ENCODE measurements at regions not wholly inside any gene's neighbourhood (a gene's known extent, or its start where the extent isn't known, plus 50 kb on each side); places are given as distances from the start of the nearest gene placed in this dataset.
"Not testable (repeated sequence)": the region's sequence is repeated elsewhere in the genome, so short reads cannot be mapped to it uniquely, and the experiment has no call there.

- peak; percentile 55 for TF ChIP-seq EZH2 (IDR thresholded peaks at IDR 0.05; ENCODE audit: low read depth, unreplicated experiment)
- H3K27ac Mint-ChIP-seq; H3F3A ChIP-seq (replicated peaks; ENCODE audit: low read depth); H3K9me3 Mint-ChIP-seq; H4K20me1 ChIP-seq (replicated peaks; ENCODE audit: insufficient read depth); H3K4me3 Mint-ChIP-seq; H3K27ac ChIP-seq (ENCODE audit: low read depth); H3K27me3 Mint-ChIP-seq (ENCODE audit: insufficient read depth, low read depth, poor library complexity); H3K9me2 ChIP-seq (ENCODE audit: insufficient read depth); H3K36me3 Mint-ChIP-seq (ENCODE audit: low read depth); DNase-seq (ENCODE audit: low spot score); H3K36me3 ChIP-seq (ENCODE audit: insufficient read depth); ATAC-seq; H3K79me2 ChIP-seq (replicated peaks; ENCODE audit: insufficient read depth): not testable (repeated sequence)
- H3K4me1 Mint-ChIP-seq = peaks cover 15% of the 10 kb centered on the region
- Histone ChIP-seq H3K27me3 (ENCODE audit: insufficient read depth) (peaks cover 29% of the 10 kb centered on the region), H3K4me1 (ENCODE audit: insufficient read depth) (peaks cover 16% of the 10 kb centered on the region), H2AFZ (peak overlapping the region; percentile 23; the same call in 1 of the 2 replicates), H3K4me3 (peak overlapping the region; percentile 54), H3K4me2 (peak overlapping the region; percentile 71)
Measured at GRCh38 chr10:84602543-84602942, 274.2 kb downstream of the CCSER2 start.

GRCh38 chr10:84603971-84604370 is 275.6 kb downstream of the CCSER2 start:
- no peak overlapping the region for H2AFZ ChIP-seq
- DNase-seq (ENCODE audit: low spot score) = no peak
- Mint-ChIP-seq H3K9me3 (no peaks in the 10 kb centered on the region), H3K27me3 (ENCODE audit: insufficient read depth, low read depth, poor library complexity) (peaks cover 4% of the 10 kb centered on the region), H3K27ac (no peak overlapping the region), H3K36me3 (ENCODE audit: low read depth) (no peaks in the 10 kb centered on the region), H3K4me3 (no peak overlapping the region), H3K4me1 (peaks cover 21% of the 10 kb centered on the region)
- ATAC-seq = no peak
- H3K36me3 ChIP-seq (ENCODE audit: insufficient read depth) = no peaks in the 10 kb centered on the region
- no peak overlapping the region for H3K27ac ChIP-seq (ENCODE audit: low read depth)
- H3K4me2 ChIP-seq = 0 out of 2 replicates have a peak overlapping the region, but pooled peaks have one; percentile 23
- H3F3A ChIP-seq (replicated peaks; ENCODE audit: low read depth) = no peaks in the 10 kb centered on the region
- H3K9me2 ChIP-seq (ENCODE audit: insufficient read depth) = no peaks in the 10 kb centered on the region
- TF ChIP-seq REST (IDR thresholded peaks at IDR 0.05; ENCODE audit: unreplicated experiment) = no peak
- no peak for TF ChIP-seq EZH2 (IDR thresholded peaks at IDR 0.05; ENCODE audit: low read depth, unreplicated experiment)
- TF ChIP-seq NANOG (IDR thresholded peaks at IDR 0.05; ENCODE audit: borderline replicate concordance) = no peak
- TF ChIP-seq CTCF (conservative IDR thresholded peaks at IDR 0.05; ENCODE audit: low read depth in 2 of 2) = no peak
- H3K4me3 ChIP-seq = no peak overlapping the region
- H4K20me1 ChIP-seq (replicated peaks; ENCODE audit: insufficient read depth) = no peaks in the 10 kb centered on the region
- H3K79me2 ChIP-seq (replicated peaks; ENCODE audit: insufficient read depth) = no peaks in the 10 kb centered on the region
- peaks cover 17% of the 10 kb centered on the region for H3K4me1 ChIP-seq (ENCODE audit: insufficient read depth)
- peaks cover 29% of the 10 kb centered on the region for H3K27me3 ChIP-seq (ENCODE audit: insufficient read depth)

- Mint-ChIP-seq H3K27ac (no peak overlapping the region), H3K9me3 (no peaks in the 10 kb centered on the region), H3K4me1 (peaks cover 24% of the 10 kb centered on the region), H3K27me3 (ENCODE audit: insufficient read depth, low read depth, poor library complexity) (peaks cover 4% of the 10 kb centered on the region), H3K4me3 (no peak overlapping the region), H3K36me3 (ENCODE audit: low read depth) (no peaks in the 10 kb centered on the region)
- Histone ChIP-seq H4K20me1 (replicated peaks; ENCODE audit: insufficient read depth) (no peaks in the 10 kb centered on the region), H3K4me3 (no peak overlapping the region), H3K27ac (ENCODE audit: low read depth) (no peak overlapping the region), H2AFZ (no peak overlapping the region; the same call in 1 of the 2 replicates), H3K9me2 (ENCODE audit: insufficient read depth) (no peaks in the 10 kb centered on the region), H3K79me2 (replicated peaks; ENCODE audit: insufficient read depth) (no peaks in the 10 kb centered on the region), H3K4me1 (ENCODE audit: insufficient read depth) (peaks cover 18% of the 10 kb centered on the region), H3K36me3 (ENCODE audit: insufficient read depth) (no peaks in the 10 kb centered on the region), H3F3A (replicated peaks; ENCODE audit: low read depth) (no peaks in the 10 kb centered on the region), H3K27me3 (ENCODE audit: insufficient read depth) (peaks cover 29% of the 10 kb centered on the region), H3K4me2 (no peak overlapping the region)
- DNase-seq (ENCODE audit: low spot score) (no peak), ATAC-seq (no peak)
- TF ChIP-seq ZNF331 (CRISPR knock-in tag; IDR thresholded peaks at IDR 0.05; ENCODE audit: low read depth) (no peak), EZH2 (IDR thresholded peaks at IDR 0.05; ENCODE audit: low read depth, unreplicated experiment) (no peak), STAT1 (IDR thresholded peaks at IDR 0.05; ENCODE audit: unreplicated experiment) (no peak), CTCF (conservative IDR thresholded peaks at IDR 0.05; ENCODE audit: low read depth in 2 of 2) (no peak), NANOG (IDR thresholded peaks at IDR 0.05; ENCODE audit: borderline replicate concordance) (no peak), JUNB (IDR thresholded peaks at IDR 0.05; ENCODE audit: unreplicated experiment) (no peak), EZH2phosphoT487 (IDR thresholded peaks at IDR 0.05; ENCODE audit: unreplicated experiment) (no peak), CREB1 (CRISPR knock-in tag; IDR thresholded peaks at IDR 0.05; ENCODE audit: low read depth) (no peak)
Measured at GRCh38 chr10:84605802-84606201, 277.4 kb downstream of the CCSER2 start.

All from GM23338 (cell line).